NT2/D1 (cell line): ENCODE measurements at regions not wholly inside any gene's neighbourhood (a gene's known extent, or its start where the extent isn't known, plus 50 kb on each side); places are given as distances from the start of the nearest gene placed in this dataset.

Source experiments
- DNase-seq: peaks from one replicate; pipeline ENCODE4 v3.0.0-alpha.2; 2011; ENCODE audit warnings: low read depth, low spot score
- H3K27me3 ChIP-seq: 2 replicates; pipeline ENCODE4 v1.6.0; 2011; ENCODE audit warnings: mild to moderate bottlenecking; ENCODE audit not compliant: insufficient read length, insufficient read depth
- H3K36me3 ChIP-seq: 2 replicates; pipeline ENCODE4 v1.6.1; 2011; ENCODE audit warnings: mild to moderate bottlenecking, low read length, mixed read lengths; ENCODE audit not compliant: insufficient read depth, insufficient read length
- H3K4me1 ChIP-seq: 2 replicates; pipeline ENCODE4 v1.5.1; 2011; ENCODE audit not compliant: insufficient read depth, insufficient read length
- H3K4me3 ChIP-seq: 2 replicates; pipeline ENCODE4 v1.5.1; 2011; ENCODE audit warnings: low read depth; ENCODE audit not compliant: insufficient read length
- H3K9ac ChIP-seq: 2 replicates; pipeline ENCODE4 v1.6.0; 2011; ENCODE audit warnings: low read depth; ENCODE audit not compliant: insufficient read length
- H3K9me3 ChIP-seq: 2 replicates; pipeline ENCODE4 v1.5.1; 2011; ENCODE audit warnings: mild to moderate bottlenecking, low read length; ENCODE audit not compliant: insufficient read depth
- SUZ12 ChIP-seq: IDR thresholded peaks from 2 replicates; pipeline ENCODE4 v1.6.1; 2011; ENCODE audit not compliant: insufficient read length, insufficient read depth; ENCODE audit errors: extremely low read depth
- YY1 ChIP-seq: IDR thresholded peaks from 2 replicates; pipeline ENCODE4 v1.6.1; 2011; ENCODE audit not compliant: insufficient read length, insufficient read depth
- ZNF274 ChIP-seq: IDR thresholded peaks from 2 replicates; pipeline ENCODE4 v1.6.1; 2011; ENCODE audit warnings: mild to moderate bottlenecking, low read depth, low read length

DNA sequence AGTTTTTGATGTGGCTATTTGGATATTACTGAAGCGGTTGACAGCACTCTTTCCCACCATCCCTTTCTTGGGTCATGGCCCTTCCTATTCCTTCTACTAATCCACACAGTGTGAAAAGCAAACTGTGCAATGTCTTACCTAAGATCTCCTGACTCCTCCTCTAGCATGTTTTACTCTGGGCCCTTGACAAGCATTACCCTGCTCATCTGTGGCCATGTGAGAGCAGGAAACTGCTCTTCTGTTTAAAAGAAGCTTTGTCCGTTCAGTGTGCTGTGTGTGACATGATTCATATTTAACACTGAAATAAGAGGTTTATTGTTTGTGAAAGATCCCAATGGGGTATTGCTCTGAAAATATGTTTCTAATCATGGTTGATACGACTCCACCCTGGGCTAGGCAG lies 1022.5 kb downstream of the AACS start:
- Histone ChIP-seq H3K9me3 (no peaks in the 10 kb centered on the region), H3K36me3 (no peaks in the 10 kb centered on the region), H3K9ac (no peak overlapping the region), H3K4me1 (no peaks in the 10 kb centered on the region), H3K4me3 (no peak overlapping the region), H3K27me3 (no peaks in the 10 kb centered on the region)
- TF ChIP-seq YY1 (no peak), SUZ12 (no peak), ZNF274 (no peak)
- DNase-seq, result no peak

DNA sequence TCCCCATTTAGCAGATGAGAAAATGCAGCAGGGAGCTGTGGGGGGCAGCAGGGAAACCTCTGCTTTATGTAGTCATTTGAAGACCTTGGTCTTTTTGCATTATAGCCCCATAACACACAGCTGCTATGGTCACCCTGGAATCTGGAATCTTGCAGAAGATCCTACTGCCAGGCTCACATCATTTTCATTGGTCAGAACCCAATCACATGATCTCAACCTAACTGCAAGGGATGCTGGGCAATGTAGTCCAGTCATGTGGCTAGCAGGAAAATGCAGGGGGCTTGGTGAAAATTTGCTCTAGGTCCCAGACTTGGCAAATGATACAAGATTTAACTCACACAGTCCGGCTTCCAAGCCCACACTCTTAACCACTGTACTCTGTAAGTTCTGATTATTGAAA lies 1028.7 kb downstream of the AACS start:
- TF ChIP-seq YY1, result no peak
- TF ChIP-seq ZNF274, result no peak
- TF ChIP-seq SUZ12, result no peak
- H3K4me3 ChIP-seq, result no peak overlapping the region
- H3K4me1 ChIP-seq, result no peaks in the 10 kb centered on the region
- no peak overlapping the region for H3K9ac ChIP-seq
- H3K36me3 ChIP-seq, result no peaks in the 10 kb centered on the region
- H3K27me3 ChIP-seq, result no peaks in the 10 kb centered on the region
- no peaks in the 10 kb centered on the region for H3K9me3 ChIP-seq
- DNase-seq, result peak; percentile 39

DNA sequence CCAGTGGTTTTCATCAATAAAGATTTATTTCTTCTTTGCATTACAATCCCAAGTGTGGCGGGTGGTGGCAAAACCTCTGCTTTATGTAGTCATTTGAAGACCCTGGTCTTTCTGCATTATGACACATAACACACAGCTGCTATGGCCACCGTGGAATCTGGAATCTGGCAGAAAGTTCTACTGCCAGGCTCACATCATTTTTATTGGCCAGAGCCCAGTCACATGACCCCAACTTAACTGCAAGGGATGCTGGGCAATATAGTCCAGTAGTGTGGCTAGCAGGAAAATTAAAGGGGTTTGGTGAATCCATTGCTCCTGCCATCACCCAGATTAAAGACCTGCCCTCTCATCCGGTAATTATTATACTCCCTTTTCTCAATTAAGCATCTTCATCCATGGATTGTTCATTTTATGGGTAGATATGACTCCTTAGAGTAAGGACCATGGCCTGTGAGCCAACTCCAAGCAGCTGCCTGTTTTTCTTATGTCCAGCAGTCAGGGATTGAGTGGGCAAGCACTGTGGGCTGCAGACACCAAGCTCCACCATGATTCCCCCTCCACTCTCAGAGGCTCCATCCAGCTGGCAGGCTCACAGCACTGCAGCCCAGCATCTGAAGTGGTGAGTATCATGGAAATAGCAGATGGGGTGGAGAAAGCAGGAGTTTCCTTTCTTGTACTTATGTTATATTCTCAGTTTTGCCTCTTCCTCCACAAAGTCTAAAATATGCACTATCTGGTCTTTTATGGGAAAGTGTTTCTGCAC lies 1030.7 kb downstream of the AACS start:
- Histone ChIP-seq H3K9me3 (no peaks in the 10 kb centered on the region), H3K9ac (no peak overlapping the region), H3K4me1 (no peaks in the 10 kb centered on the region), H3K36me3 (no peaks in the 10 kb centered on the region), H3K27me3 (no peaks in the 10 kb centered on the region), H3K4me3 (no peak overlapping the region)
- DNase-seq, result no peak
- no peak for TF ChIP-seq ZNF274
- TF ChIP-seq SUZ12, result no peak
- no peak for TF ChIP-seq YY1

DNA sequence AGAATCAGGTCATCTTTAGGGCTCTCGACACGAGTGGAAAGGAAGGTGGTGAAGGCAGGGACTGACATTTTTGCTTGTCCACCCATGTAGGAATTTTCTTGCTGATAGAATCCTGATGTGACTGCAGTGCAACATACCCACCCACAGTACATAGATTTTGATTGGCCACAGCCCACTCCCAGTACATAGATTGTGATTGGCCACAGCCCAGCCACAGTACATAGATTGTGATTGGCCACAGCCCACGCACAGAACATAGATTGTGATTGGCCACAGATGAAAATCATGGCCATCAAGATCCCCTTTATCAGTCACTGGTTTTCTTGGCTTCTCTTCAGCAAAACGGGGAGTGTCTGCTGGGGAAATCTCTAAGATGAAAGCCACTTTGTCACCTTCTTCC lies 1041.5 kb downstream of the AACS start:
- DNase-seq, result no peak
- H3K4me1 ChIP-seq, result no peaks in the 10 kb centered on the region
- TF ChIP-seq YY1 (no peak), ZNF274 (no peak), SUZ12 (no peak)
- peaks cover 11% of the 10 kb centered on the region; the same call in 1 of the 2 replicates for H3K9me3 ChIP-seq
- H3K36me3 ChIP-seq, result no peaks in the 10 kb centered on the region
- H3K9ac ChIP-seq, result no peak overlapping the region
- H3K27me3 ChIP-seq, result no peaks in the 10 kb centered on the region
- no peak overlapping the region for H3K4me3 ChIP-seq

DNA sequence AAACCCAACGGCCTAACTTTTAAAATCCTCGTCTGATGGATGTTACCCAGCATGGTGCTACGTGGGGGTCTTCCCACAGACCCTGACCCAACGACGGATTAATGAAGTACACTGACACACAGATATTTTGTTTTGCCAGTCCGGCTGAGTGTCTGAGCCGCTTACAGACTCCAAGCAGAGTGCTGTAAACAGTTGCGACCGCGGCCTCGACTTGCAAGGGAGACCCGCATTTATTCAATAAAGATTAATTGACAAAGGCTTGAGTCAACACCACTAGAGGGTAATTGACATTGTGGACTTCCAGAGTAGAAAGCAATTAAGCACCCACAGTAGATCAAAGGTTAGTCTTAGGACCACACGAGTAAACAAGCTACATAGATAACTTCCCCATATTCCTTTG lies 1042.4 kb downstream of the AACS start:
- Histone ChIP-seq H3K27me3 (no peaks in the 10 kb centered on the region), H3K4me1 (no peaks in the 10 kb centered on the region), H3K4me3 (no peak overlapping the region), H3K9me3 (0 out of 2 replicates have a peak, but pooled peaks cover 1% of the 10 kb centered on the region), H3K9ac (no peak overlapping the region), H3K36me3 (no peaks in the 10 kb centered on the region)
- no peak for TF ChIP-seq ZNF274
- TF ChIP-seq YY1, result no peak
- no peak for TF ChIP-seq SUZ12
- no peak for DNase-seq

DNA sequence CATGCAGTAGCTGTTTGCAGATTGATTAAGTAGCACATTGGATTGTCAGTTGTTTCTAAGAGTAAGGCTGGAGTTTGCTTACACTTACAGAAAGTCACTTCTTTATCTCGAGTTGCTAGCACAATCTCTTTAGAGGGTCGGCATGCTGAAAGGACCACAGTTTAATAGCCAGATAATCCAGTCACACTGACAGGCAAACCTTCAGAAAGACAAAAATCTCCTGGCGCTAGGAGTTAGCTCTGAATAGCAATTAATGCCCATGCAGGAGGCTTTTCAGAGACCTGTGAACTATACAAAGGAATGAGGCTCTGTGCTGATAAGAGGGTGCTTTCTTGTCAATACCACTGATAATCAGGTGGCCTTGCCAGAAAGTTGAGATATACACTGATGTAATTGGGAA lies 1043.0 kb downstream of the AACS start:
- H3K36me3 ChIP-seq, result no peaks in the 10 kb centered on the region

DNA sequence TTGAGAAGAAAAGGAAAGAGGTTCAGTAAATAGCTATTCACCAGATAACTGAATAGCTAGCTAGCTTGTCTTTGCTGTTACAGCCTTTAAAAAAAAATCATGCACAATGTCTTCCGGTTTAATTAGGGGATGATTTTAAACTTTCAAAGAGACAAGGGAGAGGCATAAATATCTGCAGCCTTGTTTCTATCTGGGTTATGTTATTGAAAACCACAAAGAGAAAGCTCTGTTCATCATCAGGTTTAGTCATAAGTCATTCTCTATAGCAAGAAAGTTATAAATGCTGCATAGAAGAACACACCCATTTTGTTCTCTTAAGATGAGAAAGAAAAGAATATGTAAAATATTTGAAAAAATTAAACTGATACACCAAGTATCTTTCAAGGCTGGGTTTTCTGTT lies 1046.9 kb downstream of the AACS start:
- Histone ChIP-seq H3K4me1 (no peaks in the 10 kb centered on the region), H3K27me3 (no peaks in the 10 kb centered on the region), H3K36me3 (no peaks in the 10 kb centered on the region), H3K9ac (no peak overlapping the region), H3K4me3 (no peak overlapping the region), H3K9me3 (no peaks in the 10 kb centered on the region)
- TF ChIP-seq ZNF274, result no peak
- no peak for TF ChIP-seq YY1
- TF ChIP-seq SUZ12, result no peak
- no peak for DNase-seq

More for the DNA sequence above, 1043.0 kb downstream of the AACS start:
- TF ChIP-seq YY1 (no peak), ZNF274 (no peak), SUZ12 (no peak)
- DNase-seq, result no peak
- no peaks in the 10 kb centered on the region for H3K4me1 ChIP-seq
- H3K4me3 ChIP-seq, result no peak overlapping the region
- H3K27me3 ChIP-seq, result no peaks in the 10 kb centered on the region
- H3K9ac ChIP-seq, result no peak overlapping the region
- H3K9me3 ChIP-seq, result no peaks in the 10 kb centered on the region
